Activated T-cell treated with anti-CD3 and anti-CD28 coated beads for 48 hours (primary cell): ENCODE measurements at regions not wholly inside any gene's neighbourhood (a gene's known extent, or its start where the extent isn't known, plus 50 kb on each side); places are given as distances from the start of the nearest gene placed in this dataset.

Source experiments
- DNase-seq: peaks from one replicate; pipeline ENCODE4 v3.0.0-alpha.2; 2020; ENCODE audit warnings: low read depth

DNA sequence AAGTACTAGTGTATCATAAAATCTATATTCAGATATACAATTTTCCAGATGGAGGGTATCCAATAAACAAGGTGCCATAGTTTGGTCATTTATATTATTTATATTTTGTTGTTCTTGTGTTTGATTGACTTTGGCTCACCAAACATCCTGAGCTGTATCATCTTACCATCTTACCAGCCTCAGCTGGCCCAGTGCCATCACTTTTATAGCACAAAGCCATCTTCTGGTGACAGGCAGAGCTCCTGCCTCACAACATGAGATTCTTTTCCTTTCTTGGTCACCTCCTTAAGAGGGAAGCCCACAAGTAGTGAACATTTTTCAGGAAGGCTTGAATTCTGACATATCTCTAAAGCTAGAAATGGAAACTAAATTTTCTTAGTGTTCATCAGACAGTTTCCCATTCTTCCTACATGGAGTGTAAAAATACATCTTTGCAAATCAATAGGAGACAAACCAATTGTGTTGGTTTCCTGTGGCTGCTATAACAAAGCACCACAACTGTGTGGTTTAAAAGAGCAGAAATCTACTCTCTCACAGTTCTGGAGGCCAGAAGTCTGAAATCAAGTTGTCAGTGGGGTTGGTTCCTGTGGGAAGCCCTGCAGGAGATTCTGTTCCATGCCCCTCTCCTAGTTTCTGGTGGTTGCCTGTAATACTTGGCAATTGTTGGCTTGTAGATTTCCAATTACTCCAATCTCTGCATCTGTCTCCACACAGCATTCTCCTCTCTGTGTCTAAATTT lies 341.8 kb downstream of the MAN2A1 start:
- no peak for DNase-seq

DNA sequence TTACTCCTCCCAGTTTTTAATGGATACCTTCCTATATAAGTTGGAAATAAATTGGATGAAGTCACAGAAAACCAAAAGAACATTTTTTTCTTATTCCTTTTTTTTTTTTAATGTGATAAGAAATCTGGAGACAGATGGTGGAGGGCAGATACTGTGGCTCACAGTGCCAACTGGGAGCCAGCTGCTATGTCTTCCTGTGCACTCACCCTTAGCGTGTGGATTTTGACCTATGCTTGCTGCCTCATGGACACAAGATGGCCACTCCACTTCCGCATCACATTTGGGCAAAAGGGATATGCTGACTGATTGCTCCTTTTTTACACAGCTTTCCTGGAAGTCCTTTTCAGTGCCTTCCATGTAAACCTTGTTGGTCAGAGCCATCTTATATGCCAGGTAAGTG lies 342.6 kb downstream of the MAN2A1 start:
- no peak for DNase-seq

DNA sequence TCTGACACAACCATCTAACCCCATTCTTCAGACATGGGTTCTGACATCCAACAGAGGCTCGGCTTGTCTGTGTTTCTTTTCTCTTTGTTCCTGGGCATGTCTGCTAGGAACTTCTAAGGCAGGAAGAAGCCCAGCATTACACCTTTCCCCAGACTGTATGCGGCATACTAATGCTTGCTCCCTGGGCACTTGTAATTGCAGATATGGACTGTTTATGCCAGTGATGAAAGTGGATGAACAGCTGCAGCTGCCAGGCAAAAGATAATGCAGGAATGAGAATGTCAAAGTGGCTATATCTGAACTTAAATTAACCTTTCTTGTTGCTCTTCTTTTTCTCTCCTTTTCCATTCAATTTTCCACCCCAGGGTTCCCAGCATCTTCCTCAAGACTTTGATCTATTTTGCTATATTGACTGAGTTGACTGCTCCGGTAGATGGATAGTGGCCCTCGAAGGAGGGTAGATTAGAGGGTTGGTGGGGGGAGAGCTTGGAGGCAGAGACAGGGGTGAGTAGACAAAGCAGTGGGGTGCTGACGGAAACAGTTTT lies 344.4 kb downstream of the MAN2A1 start:
- no peak for DNase-seq

DNA sequence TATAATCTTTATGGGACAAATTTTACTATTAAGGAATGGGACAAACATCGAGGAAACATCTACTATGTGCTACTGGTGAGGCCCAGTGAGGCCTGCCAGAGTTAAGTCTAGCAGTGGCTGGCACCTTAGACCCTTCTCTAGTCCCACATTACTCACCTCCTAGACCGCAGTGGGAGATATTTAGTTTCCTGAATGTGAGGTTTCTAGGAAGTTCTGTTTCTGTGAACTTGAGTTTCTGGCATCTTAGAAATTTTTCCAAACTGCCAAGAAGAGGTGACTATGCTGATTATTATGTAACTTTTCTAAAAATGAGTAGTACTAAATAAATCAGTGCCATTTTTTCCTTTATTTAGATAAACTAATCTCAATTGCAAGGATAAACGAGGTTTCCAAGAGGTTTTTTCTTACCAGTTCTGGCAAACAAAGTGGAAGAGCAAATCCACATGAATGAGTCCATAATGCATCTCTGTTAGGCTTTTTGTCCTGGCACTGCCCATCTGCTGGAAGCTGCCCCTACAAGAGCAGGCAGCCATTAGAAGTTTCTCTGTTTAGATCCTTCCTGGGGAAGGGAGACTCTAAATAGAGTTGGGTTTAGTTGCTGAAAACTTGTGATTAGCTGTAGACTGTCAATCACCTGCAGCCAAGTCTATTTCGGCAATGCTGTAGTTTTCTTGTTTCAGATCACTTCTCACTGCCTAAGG lies 348.7 kb downstream of the MAN2A1 start:
- DNase-seq, result no peak

GRCh38 chr5:110040178-110040577 lies 350.5 kb downstream of the MAN2A1 start:
- no peak for DNase-seq

GRCh38 chr5:110043025-110043424 lies 353.3 kb downstream of the MAN2A1 start:
- no peak for DNase-seq

- no peak for DNase-seq
These were observed 355.4 kb downstream of the MAN2A1 start for GRCh38 chr5:110045158-110045557.

DNA sequence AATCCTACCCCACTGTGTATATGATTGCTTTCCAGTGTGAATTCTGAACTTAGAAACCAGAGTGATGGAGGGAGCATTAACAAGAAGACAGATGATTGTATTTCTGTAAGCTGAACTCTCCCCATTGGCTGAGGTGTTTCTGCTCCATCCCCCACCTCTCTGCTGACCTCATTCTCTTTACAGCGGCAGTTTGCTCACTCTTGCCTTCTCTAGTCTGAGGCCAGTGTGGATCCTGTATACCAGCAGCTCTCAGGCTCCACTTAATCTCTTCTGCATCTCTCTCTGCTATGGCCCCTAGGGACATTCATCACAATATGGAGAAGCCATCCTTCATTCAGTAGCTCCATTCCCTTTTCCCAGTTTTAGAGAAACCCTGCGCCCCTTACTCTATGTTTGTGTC lies 358.8 kb downstream of the MAN2A1 start:
- no peak for DNase-seq

DNA sequence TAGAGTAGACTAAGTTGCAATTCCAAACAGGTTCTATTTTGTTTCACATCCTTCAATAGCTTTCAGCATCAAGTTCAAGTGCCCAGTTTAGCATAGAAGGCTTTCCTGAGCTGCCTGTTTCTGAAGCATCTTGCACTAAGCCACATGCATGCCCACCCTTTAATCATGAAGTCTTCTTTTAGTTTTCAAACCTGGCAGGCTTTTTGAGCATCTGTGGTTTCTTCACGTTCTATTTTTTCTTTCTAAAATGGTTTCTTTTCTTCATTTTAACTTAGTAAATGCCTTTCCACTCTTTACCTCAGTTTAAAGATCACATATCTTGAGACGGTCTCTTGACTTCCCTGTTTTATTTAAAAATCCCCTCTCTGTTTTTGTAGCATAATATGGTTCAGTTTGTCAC lies 360.1 kb downstream of the MAN2A1 start:
- no peak for DNase-seq

GRCh38 chr5:110050640-110051345 lies 361.1 kb downstream of the MAN2A1 start:
- DNase-seq, result no peak

DNA sequence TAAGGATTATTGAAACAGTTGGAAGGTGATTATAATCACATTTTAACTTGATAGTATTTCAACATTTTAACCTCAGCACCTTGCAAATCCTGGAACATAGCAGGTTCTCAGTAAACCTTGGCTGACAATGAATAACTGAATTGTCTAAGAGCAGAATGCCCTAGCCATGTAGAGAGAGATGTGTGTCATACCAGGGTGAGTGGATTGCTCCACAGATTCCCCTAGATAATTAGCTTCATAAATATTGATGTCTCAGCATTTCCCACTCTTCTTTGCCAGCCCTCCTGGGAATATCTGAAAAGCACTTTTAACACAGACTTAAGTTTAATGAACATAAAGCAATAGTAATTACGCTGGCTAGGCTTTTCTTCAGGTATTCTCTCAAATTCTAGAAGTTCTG lies 363.5 kb downstream of the MAN2A1 start:
- DNase-seq, result no peak

GRCh38 chr5:110053824-110054223 lies 364.1 kb downstream of the MAN2A1 start:
- DNase-seq, result no peak

- DNase-seq, result peak; percentile 41
These were observed 364.5 kb downstream of the MAN2A1 start for GRCh38 chr5:110054240-110054639.

GRCh38 chr5:110055302-110055701 lies 365.6 kb downstream of the MAN2A1 start:
- no peak for DNase-seq

DNA sequence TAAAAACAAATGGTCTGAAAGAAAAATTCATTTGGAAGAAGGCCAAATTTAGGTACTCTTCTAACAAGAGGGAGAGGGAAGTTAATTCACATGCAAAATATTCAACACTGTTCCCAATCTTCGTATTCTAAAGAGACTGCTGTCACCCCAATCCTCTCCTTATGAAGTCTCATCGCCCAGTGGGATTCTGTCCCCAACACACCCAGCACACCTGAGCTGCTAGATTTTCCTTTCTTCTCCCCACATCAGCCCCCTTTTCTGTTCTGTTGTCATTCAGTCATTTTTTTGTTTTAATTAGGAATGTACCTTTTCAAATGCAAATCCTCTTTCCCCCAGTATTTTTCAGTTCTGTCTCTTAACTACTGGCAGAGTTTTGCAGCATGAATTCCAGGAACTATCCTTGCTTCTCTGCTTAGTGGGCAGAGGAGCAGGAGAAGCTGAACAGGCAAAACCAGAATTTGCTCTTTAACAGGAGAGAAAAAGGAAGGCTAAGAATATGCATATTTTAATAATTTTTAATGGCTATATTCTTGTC lies 366.9 kb downstream of the MAN2A1 start:
- no peak for DNase-seq

- DNase-seq, result no peak
These were observed 368.4 kb downstream of the MAN2A1 start for GRCh38 chr5:110058175-110058574.

GRCh38 chr5:110062246-110062645 lies 372.5 kb downstream of the MAN2A1 start:
- DNase-seq, result no peak

- DNase-seq, result no peak
These were observed 374.2 kb downstream of the MAN2A1 start for GRCh38 chr5:110063640-110064602.

DNA sequence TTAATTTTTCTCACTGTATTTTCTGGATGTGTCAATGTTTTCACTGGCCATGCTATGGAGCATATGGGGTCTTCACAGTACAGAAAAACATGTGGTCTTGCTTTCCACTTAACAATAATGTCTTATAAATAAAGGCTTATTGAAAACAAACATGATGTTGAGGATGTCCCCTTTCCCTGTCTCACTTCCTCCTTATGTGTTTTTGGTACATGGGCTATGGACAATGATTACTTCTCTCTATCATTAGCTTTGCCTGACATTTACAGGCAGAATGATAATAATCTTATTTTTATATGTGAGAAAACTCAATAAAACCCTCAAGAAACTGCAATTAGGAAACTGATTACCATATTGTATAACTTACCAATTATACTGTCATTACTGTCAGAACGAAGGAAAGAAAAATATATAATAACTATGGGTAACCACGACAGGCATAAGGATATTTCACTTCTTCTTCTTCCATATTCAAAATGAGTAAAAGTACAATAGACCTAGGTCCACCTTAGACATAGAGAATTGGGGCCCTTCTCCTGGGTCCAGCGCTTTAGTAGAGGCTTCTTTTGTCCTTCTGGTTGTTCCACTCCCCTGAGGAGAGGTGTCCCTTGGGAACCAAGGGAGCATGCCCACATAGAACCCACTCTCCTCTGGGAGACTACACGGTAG lies 375.0 kb downstream of the MAN2A1 start:
- no peak for DNase-seq

DNA sequence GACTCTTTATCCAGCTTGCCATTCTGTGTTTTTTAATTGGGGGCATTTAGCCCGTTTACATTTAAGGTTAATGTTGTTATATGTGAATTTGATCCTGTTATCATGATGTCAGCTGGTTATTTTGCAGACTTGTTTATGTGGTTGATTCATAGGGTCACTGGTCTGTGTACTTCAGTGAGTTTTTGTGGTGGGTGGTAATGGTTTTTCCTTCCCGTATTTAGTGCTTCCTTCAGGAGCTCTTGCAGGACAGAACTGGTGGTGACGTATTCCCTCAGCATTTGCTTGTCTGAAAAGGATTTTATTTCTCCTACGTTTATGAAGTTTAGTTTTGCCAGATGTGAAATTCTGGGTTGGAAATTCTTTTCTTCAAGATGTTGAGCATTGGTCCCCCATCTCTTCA lies 381.1 kb downstream of the MAN2A1 start:
- DNase-seq, result no peak

DNA sequence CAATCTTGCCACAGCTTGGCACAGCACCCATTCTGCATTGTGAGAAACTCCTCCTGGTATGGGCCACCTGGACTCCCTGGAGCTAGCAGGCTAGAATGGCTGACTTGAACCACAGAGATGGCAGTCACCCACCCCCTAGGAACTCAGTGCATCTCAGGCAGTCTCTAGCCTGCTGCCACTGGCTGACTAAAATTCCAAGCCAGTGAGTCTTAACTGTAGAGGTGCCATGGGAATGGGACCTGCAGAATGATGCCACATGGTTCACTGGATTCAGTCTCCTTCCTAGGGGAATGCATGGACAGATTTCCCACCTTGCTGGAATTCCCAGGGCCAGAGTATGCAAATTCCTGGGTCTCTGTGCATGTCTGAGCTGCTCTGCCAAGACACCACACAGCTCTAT lies 382.9 kb downstream of the MAN2A1 start:
- no peak for DNase-seq
